ENCODE measurements at regions not wholly inside any gene's neighbourhood (a gene's known extent, or its start where the extent isn't known, plus 50 kb on each side); places are given as distances from the start of the nearest gene placed in this dataset.

- DNase-seq: no peak
Measured at GRCh38 chr16:11447272-11447671, 102.0 kb downstream of the RMI2 start.

- no peak for DNase-seq
Measured at GRCh38 chr16:11447836-11448235, 102.6 kb downstream of the RMI2 start.

- DNase-seq: no peak
Measured at GRCh38 chr16:11448796-11449416, 103.6 kb downstream of the RMI2 start.

- DNase-seq: no peak
Measured at GRCh38 chr16:11449716-11450115, 104.5 kb downstream of the RMI2 start.

GRCh38 chr16:11450136-11450535, 104.9 kb downstream of the RMI2 start:
- DNase-seq: no peak

- DNase-seq: no peak
Measured at GRCh38 chr16:11452298-11452697, 107.0 kb downstream of the RMI2 start.

- no peak for DNase-seq
Measured at GRCh38 chr16:11452746-11453389, 107.6 kb downstream of the RMI2 start.

GRCh38 chr16:11456741-11457140, 111.5 kb downstream of the RMI2 start:
- DNase-seq: no peak

GRCh38 chr16:11459722-11460121, 114.5 kb downstream of the RMI2 start:
- no peak for DNase-seq

GRCh38 chr16:11460820-11461594, 115.7 kb downstream of the RMI2 start:
- DNase-seq: no peak

- DNase-seq: no peak
Measured at GRCh38 chr16:11461595-11461990, 116.3 kb downstream of the RMI2 start.

GRCh38 chr16:11462036-11462435, 116.8 kb downstream of the RMI2 start:
- DNase-seq: no peak

GRCh38 chr16:11462861-11463260, 117.6 kb downstream of the RMI2 start:
- DNase-seq: no peak

GRCh38 chr16:11464241-11464640, 119.0 kb downstream of the RMI2 start:
- no peak for DNase-seq

- no peak for DNase-seq
Measured at GRCh38 chr16:11465675-11466074, 120.4 kb downstream of the RMI2 start.

GRCh38 chr16:11470676-11471415, 115.9 kb downstream of the LITAF start:
- no peak for DNase-seq

GRCh38 chr16:11471548-11471947, 115.2 kb downstream of the LITAF start:
- no peak for DNase-seq

- no peak for DNase-seq
Measured at GRCh38 chr16:11472410-11472809, 114.3 kb downstream of the LITAF start.

- no peak for DNase-seq
Measured at GRCh38 chr16:11472851-11473250, 113.9 kb downstream of the LITAF start.

GRCh38 chr16:11473728-11474127, 113.0 kb downstream of the LITAF start:
- no peak for DNase-seq

- no peak for DNase-seq
Measured at GRCh38 chr16:11474617-11475291, 112.0 kb downstream of the LITAF start.

- DNase-seq: no peak
Measured at GRCh38 chr16:11475896-11476630, 110.7 kb downstream of the LITAF start.

All from activated CD8-positive, alpha-beta memory T cell treated with anti-CD3 and anti-CD28 coated beads for 24 hours (primary cell).